NT2/D1 (cell line): ENCODE measurements at regions not wholly inside any gene's neighbourhood (a gene's known extent, or its start where the extent isn't known, plus 50 kb on each side); places are given as distances from the start of the nearest gene placed in this dataset.

Experiments
- SUZ12 ChIP-seq: IDR thresholded peaks from 2 replicates; pipeline ENCODE4 v1.6.1; 2011; ENCODE audit not compliant: insufficient read length, insufficient read depth; ENCODE audit errors: extremely low read depth
- YY1 ChIP-seq: IDR thresholded peaks from 2 replicates; pipeline ENCODE4 v1.6.1; 2011; ENCODE audit not compliant: insufficient read length, insufficient read depth
- ZNF274 ChIP-seq: IDR thresholded peaks from 2 replicates; pipeline ENCODE4 v1.6.1; 2011; ENCODE audit warnings: mild to moderate bottlenecking, low read depth, low read length

DNA sequence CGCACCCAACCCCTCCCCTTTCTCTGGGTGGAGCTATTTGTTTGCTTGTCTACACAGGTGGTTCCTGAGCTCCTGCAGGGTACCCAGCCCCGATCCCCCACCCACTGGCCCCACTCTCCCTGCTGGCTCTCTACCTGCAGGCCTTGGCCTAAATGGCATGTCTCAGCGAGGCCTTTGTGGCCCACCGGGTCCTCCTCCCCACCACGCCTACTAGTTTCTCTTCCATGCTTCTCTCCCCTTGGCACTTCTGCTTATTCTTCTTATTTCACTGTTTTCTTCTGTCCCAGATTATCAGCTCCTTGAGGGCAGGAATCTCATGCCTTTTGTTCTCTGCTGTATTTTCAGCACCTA lies 57.4 kb upstream of the ZNF536 start:
- TF ChIP-seq SUZ12, result no peak
- no peak for TF ChIP-seq ZNF274
- TF ChIP-seq YY1, result no peak
